Fibroblast of upper back skin (primary cell): ENCODE measurements at regions not wholly inside any gene's neighbourhood (a gene's known extent, or its start where the extent isn't known, plus 50 kb on each side); places are given as distances from the start of the nearest gene placed in this dataset.

Experiments
- DNase-seq: peaks from one replicate; pipeline ENCODE4 v3.0.0-alpha.2; 2013

- no peak for DNase-seq
These were observed 191.8 kb downstream of the MELK start for GRCh38 chr9:36764364-36765076.

GRCh38 chr9:36765077-36765390, 192.3 kb downstream of the MELK start:
- DNase-seq: no peak

- DNase-seq: peak; percentile 33
These were observed 193.0 kb downstream of the MELK start for GRCh38 chr9:36765468-36766341.

GRCh38 chr9:36768677-36769076, 196.0 kb downstream of the MELK start:
- DNase-seq: no peak

- no peak for DNase-seq
These were observed 197.3 kb downstream of the MELK start for GRCh38 chr9:36770025-36770424.

- peak; percentile 31 for DNase-seq
These were observed 200.0 kb downstream of the MELK start for GRCh38 chr9:36772449-36773403.

GRCh38 chr9:36778682-36779081, 206.0 kb downstream of the MELK start:
- DNase-seq: no peak

GRCh38 chr9:36779582-36779981, 206.9 kb downstream of the MELK start:
- DNase-seq: no peak

- no peak for DNase-seq
These were observed 207.5 kb downstream of the MELK start for GRCh38 chr9:36780186-36780585.

- DNase-seq: peak; percentile 6
These were observed 208.8 kb downstream of the MELK start for GRCh38 chr9:36781533-36781932.
